HG03175 (cell line): ENCODE measurements at regions not wholly inside any gene's neighbourhood (a gene's known extent, or its start where the extent isn't known, plus 50 kb on each side); places are given as distances from the start of the nearest gene placed in this dataset.

Experiments
- ATAC-seq: cut with Tn5 transposase; IDR thresholded peaks from one replicate; pipeline ENCODE4 v1.9.1; 2021; ENCODE audit warnings: mild to moderate bottlenecking, moderate library complexity; ENCODE audit not compliant: unreplicated experiment

DNA sequence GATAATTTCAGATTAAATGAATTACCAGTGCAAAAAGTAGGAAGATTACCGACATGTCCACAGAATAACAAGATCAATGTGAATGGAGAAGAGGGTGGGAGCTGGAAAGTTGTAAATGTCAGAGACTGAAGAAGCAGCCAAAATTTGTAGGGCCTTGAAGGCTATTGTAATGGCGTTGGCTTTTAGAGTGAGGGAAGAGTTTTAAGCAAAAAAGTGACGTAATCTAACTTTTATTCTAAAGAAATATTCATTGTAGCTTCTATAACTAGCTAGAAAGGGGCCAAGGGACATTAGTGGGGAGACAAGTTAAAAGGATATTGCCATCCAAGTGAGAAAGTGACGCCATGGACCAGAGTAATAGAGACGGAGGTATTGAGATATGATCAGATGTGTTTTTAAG lies 63.3 kb upstream of the PCDH7 start:
- ATAC-seq = no peak

DNA sequence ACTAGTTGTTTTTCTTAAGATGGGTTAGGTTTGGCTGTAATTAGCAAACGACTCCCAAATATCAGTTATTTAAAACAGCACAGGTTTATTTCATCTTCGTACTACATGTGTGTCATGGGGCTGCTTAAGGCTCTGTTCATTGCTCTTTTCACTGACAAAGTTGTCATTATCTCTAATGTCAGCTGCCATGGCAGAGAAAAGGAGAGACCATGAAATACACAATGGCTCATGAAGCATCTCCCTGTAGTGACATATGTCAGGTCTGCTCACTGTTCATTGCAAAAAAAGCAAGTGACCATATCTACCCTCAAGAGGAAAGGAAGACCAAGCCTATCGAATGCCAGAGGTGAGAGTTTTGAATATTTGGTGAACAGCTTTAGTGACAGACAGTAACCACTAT lies 52.2 kb upstream of the PCDH7 start:
- no peak for ATAC-seq

DNA sequence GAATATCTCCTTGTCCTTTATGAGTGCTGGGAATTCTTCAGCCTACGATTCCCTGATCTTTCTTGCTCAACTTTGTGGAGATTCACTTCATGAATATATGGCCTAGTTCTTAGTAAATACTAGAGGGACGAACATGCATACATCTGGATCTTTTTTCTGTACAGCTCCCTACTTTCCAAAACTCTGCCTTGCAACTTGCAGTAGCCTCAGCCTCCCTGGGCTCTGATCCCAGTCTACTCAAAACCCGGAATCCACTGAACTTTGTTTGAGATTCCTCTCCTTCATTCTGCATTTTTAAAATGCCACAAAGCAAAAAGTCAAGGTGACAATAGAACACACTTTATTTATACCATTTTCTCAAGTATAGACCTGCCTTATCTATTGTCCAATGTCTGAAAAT lies 50.0 kb upstream of the PCDH7 start:
- ATAC-seq = no peak
